Naive thymus-derived CD4-positive, alpha-beta T cell (primary cell): ENCODE measurements at regions not wholly inside any gene's neighbourhood (a gene's known extent, or its start where the extent isn't known, plus 50 kb on each side); places are given as distances from the start of the nearest gene placed in this dataset.

Source experiments
- ATAC-seq: fragments of 150-1000 bp; cut with Tn5 transposase; 2 replicates; pipeline ENCODE4 v1.10.0; 2021; ENCODE audit warnings: mild to moderate bottlenecking, moderate library complexity
- CTCF ChIA-PET: fragments of 350-600 bp; sonication (Branson Sonifier 250); formaldehyde crosslinking; loops from one replicate; lab custom pipeline; 2021; ENCODE audit warnings: antibody characterized with exemption; lab: Charles Lee
- POLR2A ChIA-PET: fragments of 350-600 bp; sonication (Branson Sonifier 250); formaldehyde crosslinking; loops from one replicate; lab custom pipeline; 2021; ENCODE audit warnings: antibody characterized with exemption, inconsistent platforms; lab: Charles Lee
- DNase-seq, 9 donors: peaks; one replicate each; pipeline versions ENCODE4 v3.0.0 to v3.0.0-alpha.2; 2020 to 2022; ENCODE audit warnings: mixed read lengths in 1 of 9
- H3K27ac ChIP-seq: one replicate; pipeline ENCODE4 v1.7.0; 2013; ENCODE audit warnings: mild to moderate bottlenecking, low read depth, low read length, moderate library complexity
- H3K27me3 ChIP-seq, 2 donors: one replicate each; pipeline ENCODE4 v1.7.0; 2013; ENCODE audit warnings: low read length in 2 of 2, mild to moderate bottlenecking in 2 of 2, moderate library complexity in 2 of 2; ENCODE audit not compliant: control insufficient read depth in 2 of 2, insufficient read depth in 2 of 2
- H3K36me3 ChIP-seq, 3 experiments: 1 replicate in 2 of 3; 2 replicates in 1 of 3; pipeline ENCODE4 v1.7.0; 2013; ENCODE audit warnings: low read length in 3 of 3, mild to moderate bottlenecking in 3 of 3, moderate library complexity in 1 of 3; ENCODE audit not compliant: insufficient read depth in 3 of 3, control insufficient read depth in 2 of 3
- H3K4me1 ChIP-seq, 2 donors: one replicate each; pipeline ENCODE4 v1.7.0; 2013; ENCODE audit warnings: low read length in 2 of 2, mild to moderate bottlenecking in 2 of 2, moderate library complexity in 1 of 2; ENCODE audit not compliant: control insufficient read depth in 2 of 2, insufficient read depth in 2 of 2
- H3K4me3 ChIP-seq: 2 replicates; pipeline ENCODE4 v1.7.0; 2013; ENCODE audit warnings: mild to moderate bottlenecking, low read length
- H3K9me3 ChIP-seq, 3 experiments: 1 replicate in 2 of 3; 2 replicates in 1 of 3; pipeline ENCODE4 v1.7.0; 2013; ENCODE audit warnings: low read length in 3 of 3; ENCODE audit not compliant: control insufficient read depth in 2 of 3
- H3K27ac Mint-ChIP-seq, 9 donors: one replicate each; pipeline ENCODE4 v1.8.0; 2020 to 2022; ENCODE audit warnings: mixed read lengths in 9 of 9, mild to moderate bottlenecking in 8 of 9, moderate library complexity in 5 of 9, inconsistent platforms in 2 of 9
- H3K27me3 Mint-ChIP-seq, 5 donors: one replicate each; pipeline ENCODE4 v1.8.0; 2021 to 2022; ENCODE audit warnings: mixed read lengths in 5 of 5, mild to moderate bottlenecking in 1 of 5
- H3K36me3 Mint-ChIP-seq, 5 donors: one replicate each; pipeline ENCODE4 v1.8.0; 2020 to 2022; ENCODE audit warnings: mixed read lengths in 5 of 5, mild to moderate bottlenecking in 3 of 5, inconsistent platforms in 1 of 5
- H3K4me1 Mint-ChIP-seq, 7 donors: one replicate each; pipeline ENCODE4 v1.8.0; 2020 to 2022; ENCODE audit warnings: mixed read lengths in 7 of 7, mild to moderate bottlenecking in 3 of 7, inconsistent platforms in 1 of 7
- H3K4me3 Mint-ChIP-seq, 10 donors: one replicate each; pipeline ENCODE4 v1.8.0; 2020 to 2022; ENCODE audit warnings: mild to moderate bottlenecking in 10 of 10, mixed read lengths in 10 of 10, moderate library complexity in 6 of 10, inconsistent platforms in 2 of 10
- H3K9me3 Mint-ChIP-seq, 11 donors: one replicate each; pipeline ENCODE4 v1.8.0; 2020 to 2022; ENCODE audit warnings: mixed read lengths in 11 of 11, mild to moderate bottlenecking in 4 of 11, inconsistent platforms in 1 of 11, moderate library complexity in 1 of 11
- intact Hi-C, 2 donors: fragments of 100-400 bp; cut with micrococcal nuclease; formaldehyde crosslinking; loops; one replicate each; pipeline ENCODE4 v1.15.1; 2023

- H3K4me1 ChIP-seq, result no peaks in the 10 kb centered on the region
- H3K4me3 ChIP-seq, result no peak overlapping the region
- no peaks in the 10 kb centered on the region for H3K36me3 ChIP-seq
- Mint-ChIP-seq H3K36me3 (no peaks in the 10 kb centered on the region), H3K27me3 (no peaks in the 10 kb centered on the region), H3K4me3 (no peak overlapping the region), H3K27ac (no peak overlapping the region), H3K4me1 (no peaks in the 10 kb centered on the region), H3K9me3 (peaks cover 0 to 15% (median 2%) of the 10 kb centered on the region in 11 donors)
- intact Hi-C loops, result no loop called here
- H3K27me3 ChIP-seq, result no peaks in the 10 kb centered on the region
- H3K27ac ChIP-seq, result no peak overlapping the region
- ChIA-PET POLR2A (no interaction called here), CTCF (no interaction called here)
- no peak for DNase-seq
- no peaks in the 10 kb centered on the region for H3K9me3 ChIP-seq
- ATAC-seq, result no peak
Observed at GRCh38 chr2:193518041-193518817, 1323.5 kb upstream of the TMEFF2 start.

GRCh38 chr2:193517615-193518014 is 1322.9 kb upstream of the TMEFF2 start:
- no peak overlapping the region for H3K4me3 Mint-ChIP-seq
- intact Hi-C loops, result no loop called here
- no peak overlapping the region for H3K4me3 ChIP-seq
- no peaks in the 10 kb centered on the region for H3K4me1 ChIP-seq
- H3K27me3 ChIP-seq, result no peaks in the 10 kb centered on the region
- no peak for DNase-seq
- no peaks in the 10 kb centered on the region for H3K27me3 Mint-ChIP-seq
- H3K9me3 ChIP-seq, result no peaks in the 10 kb centered on the region
- H3K36me3 Mint-ChIP-seq, result no peaks in the 10 kb centered on the region
- peaks cover 0 to 15% (median 2%) of the 10 kb centered on the region in 11 donors for H3K9me3 Mint-ChIP-seq
- ChIA-PET CTCF (no interaction called here), POLR2A (no interaction called here)
- no peaks in the 10 kb centered on the region for H3K4me1 Mint-ChIP-seq
- H3K27ac ChIP-seq, result no peak overlapping the region
- no peak overlapping the region for H3K27ac Mint-ChIP-seq
- no peak for ATAC-seq
- H3K36me3 ChIP-seq, result no peaks in the 10 kb centered on the region

- H3K36me3 Mint-ChIP-seq, result no peaks in the 10 kb centered on the region
- Histone ChIP-seq H3K27ac (no peak overlapping the region), H3K27me3 (no peaks in the 10 kb centered on the region), H3K4me1 (no peaks in the 10 kb centered on the region), H3K4me3 (no peak overlapping the region), H3K36me3 (no peaks in the 10 kb centered on the region), H3K9me3 (no peaks in the 10 kb centered on the region)
- H3K4me1 Mint-ChIP-seq, result no peaks in the 10 kb centered on the region
- DNase-seq (no peak), ATAC-seq (no peak)
- ChIA-PET CTCF (no interaction called here), POLR2A (no interaction called here)
- H3K9me3 Mint-ChIP-seq, result peaks cover 0 to 3% (median 0%) of the 10 kb centered on the region in 11 donors
- intact Hi-C loops, result no loop called here
- H3K27me3 Mint-ChIP-seq, result no peaks in the 10 kb centered on the region
- H3K4me3 Mint-ChIP-seq, result no peak overlapping the region
- no peak overlapping the region for H3K27ac Mint-ChIP-seq
Observed at GRCh38 chr2:193506035-193506434, 1311.3 kb upstream of the TMEFF2 start.

DNA sequence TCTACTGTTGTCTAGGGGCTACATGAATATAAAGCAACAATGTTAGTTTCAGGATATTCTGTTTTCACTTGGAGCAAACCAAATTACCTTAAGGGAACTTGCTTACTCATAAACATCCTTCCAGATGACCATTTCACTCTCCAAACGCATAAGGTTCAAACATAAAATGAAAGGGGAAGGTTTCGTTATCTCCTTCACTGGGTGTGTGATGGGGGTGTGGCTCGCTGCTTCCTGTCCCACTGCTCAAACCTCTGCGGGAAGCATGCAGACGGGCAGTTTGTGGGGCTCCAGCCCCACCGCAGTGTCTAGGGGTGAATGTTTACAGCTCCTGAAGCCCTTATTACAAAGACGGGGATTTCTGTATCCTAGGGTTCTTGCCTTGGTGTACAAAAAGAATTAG is 1310.9 kb upstream of the TMEFF2 start:
- ChIA-PET CTCF (no interaction called here), POLR2A (no interaction called here)
- Histone ChIP-seq H3K36me3 (no peaks in the 10 kb centered on the region), H3K4me3 (no peak overlapping the region), H3K27ac (no peak overlapping the region), H3K4me1 (no peaks in the 10 kb centered on the region), H3K9me3 (no peaks in the 10 kb centered on the region), H3K27me3 (no peaks in the 10 kb centered on the region)
- ATAC-seq (no peak), DNase-seq (no peak)
- no peaks in the 10 kb centered on the region for H3K4me1 Mint-ChIP-seq
- no peak overlapping the region for H3K27ac Mint-ChIP-seq
- H3K9me3 Mint-ChIP-seq, result peaks cover 0 to 3% (median 0%) of the 10 kb centered on the region in 11 donors
- H3K27me3 Mint-ChIP-seq, result no peaks in the 10 kb centered on the region
- intact Hi-C loops, result no loop called here
- H3K4me3 Mint-ChIP-seq, result no peak overlapping the region
- no peaks in the 10 kb centered on the region for H3K36me3 Mint-ChIP-seq

DNA sequence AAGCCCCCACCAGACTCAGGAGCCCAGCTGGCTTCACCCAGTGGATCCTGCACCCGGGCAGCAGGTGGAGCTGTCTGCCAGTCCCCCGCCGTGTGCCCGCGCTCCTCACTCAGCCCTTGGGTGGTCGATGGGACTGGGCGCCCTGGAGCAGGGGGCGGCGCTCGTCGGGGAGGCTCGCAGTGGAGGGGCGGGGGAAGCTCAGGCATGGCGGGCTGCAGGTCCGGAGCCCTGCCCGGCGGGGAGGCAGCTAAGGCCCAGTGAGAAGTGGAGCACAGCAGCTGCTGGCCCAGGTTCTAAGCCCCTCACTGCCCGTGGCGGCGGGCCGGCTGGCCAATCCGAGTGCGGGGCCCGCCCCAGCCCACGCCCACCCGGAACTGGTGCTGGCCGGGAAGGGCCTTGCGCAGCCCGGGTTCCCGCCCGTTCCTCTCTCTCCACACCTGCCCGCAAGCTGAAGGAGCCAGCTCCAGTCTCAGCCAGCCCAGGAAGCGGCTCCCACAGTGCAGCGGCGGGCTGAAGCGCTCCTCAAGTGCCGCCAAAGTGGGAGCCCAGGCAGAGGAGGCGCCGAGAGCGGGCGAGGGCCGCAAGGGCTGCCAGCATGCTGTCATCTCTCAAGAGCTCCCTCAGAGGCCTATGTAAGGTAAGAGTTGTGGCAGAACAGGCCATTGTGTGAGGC is 1307.8 kb upstream of the TMEFF2 start:
- Mint-ChIP-seq H3K9me3 (peaks cover 0 to 5% (median 0%) of the 10 kb centered on the region in 11 donors), H3K27ac (no peak overlapping the region), H3K27me3 (no peaks in the 10 kb centered on the region), H3K36me3 (no peaks in the 10 kb centered on the region), H3K4me1 (no peaks in the 10 kb centered on the region), H3K4me3 (no peak overlapping the region)
- ChIA-PET POLR2A (no interaction called here), CTCF (no interaction called here)
- H3K36me3 ChIP-seq, result no peaks in the 10 kb centered on the region
- no peaks in the 10 kb centered on the region for H3K27me3 ChIP-seq
- H3K4me1 ChIP-seq, result no peaks in the 10 kb centered on the region
- H3K4me3 ChIP-seq, result no peak overlapping the region
- DNase-seq (no peak), ATAC-seq (no peak)
- H3K27ac ChIP-seq, result no peak overlapping the region
- no peaks in the 10 kb centered on the region for H3K9me3 ChIP-seq
- intact Hi-C loops, result no loop called here

GRCh38 chr2:193496786-193497185 is 1302.1 kb upstream of the TMEFF2 start:
- H3K27ac ChIP-seq, result no peak overlapping the region
- intact Hi-C loops, result no loop called here
- Mint-ChIP-seq H3K4me1 (no peaks in the 10 kb centered on the region), H3K36me3 (no peaks in the 10 kb centered on the region), H3K4me3 (no peak overlapping the region), H3K9me3 (peaks cover 0 to 5% (median 0%) of the 10 kb centered on the region in 11 donors), H3K27me3 (no peaks in the 10 kb centered on the region), H3K27ac (no peak overlapping the region)
- ATAC-seq, result no peak
- DNase-seq, result no peak
- CTCF ChIA-PET, result no interaction called here
- no peaks in the 10 kb centered on the region for H3K27me3 ChIP-seq
- H3K36me3 ChIP-seq, result no peaks in the 10 kb centered on the region
- no peaks in the 10 kb centered on the region for H3K9me3 ChIP-seq
- H3K4me1 ChIP-seq, result no peaks in the 10 kb centered on the region
- POLR2A ChIA-PET, result no interaction called here
- no peak overlapping the region for H3K4me3 ChIP-seq

GRCh38 chr2:193482557-193482956 is 1287.8 kb upstream of the TMEFF2 start:
- intact Hi-C loops, result no loop called here
- CTCF ChIA-PET, result no interaction called here
- Histone ChIP-seq H3K9me3 (no peaks in the 10 kb centered on the region), H3K27ac (no peak overlapping the region), H3K27me3 (no peaks in the 10 kb centered on the region), H3K4me3 (no peak overlapping the region), H3K4me1 (no peaks in the 10 kb centered on the region), H3K36me3 (no peaks in the 10 kb centered on the region)
- Mint-ChIP-seq H3K4me1 (no peaks in the 10 kb centered on the region), H3K9me3 (peaks cover 0 to 2% (median 0%) of the 10 kb centered on the region in 11 donors), H3K4me3 (no peak overlapping the region), H3K36me3 (no peaks in the 10 kb centered on the region), H3K27ac (no peak overlapping the region), H3K27me3 (no peaks in the 10 kb centered on the region)
- POLR2A ChIA-PET, result no interaction called here
- no peak for DNase-seq
- no peak for ATAC-seq
